ENCODE measurements at regions not wholly inside any gene's neighbourhood (a gene's known extent, or its start where the extent isn't known, plus 50 kb on each side); places are given as distances from the start of the nearest gene placed in this dataset.

GRCh38 chr11:106202935-106203620 lies 125.6 kb downstream of the AASDHPPT start:
- TF ChIP-seq, protein P1, sequence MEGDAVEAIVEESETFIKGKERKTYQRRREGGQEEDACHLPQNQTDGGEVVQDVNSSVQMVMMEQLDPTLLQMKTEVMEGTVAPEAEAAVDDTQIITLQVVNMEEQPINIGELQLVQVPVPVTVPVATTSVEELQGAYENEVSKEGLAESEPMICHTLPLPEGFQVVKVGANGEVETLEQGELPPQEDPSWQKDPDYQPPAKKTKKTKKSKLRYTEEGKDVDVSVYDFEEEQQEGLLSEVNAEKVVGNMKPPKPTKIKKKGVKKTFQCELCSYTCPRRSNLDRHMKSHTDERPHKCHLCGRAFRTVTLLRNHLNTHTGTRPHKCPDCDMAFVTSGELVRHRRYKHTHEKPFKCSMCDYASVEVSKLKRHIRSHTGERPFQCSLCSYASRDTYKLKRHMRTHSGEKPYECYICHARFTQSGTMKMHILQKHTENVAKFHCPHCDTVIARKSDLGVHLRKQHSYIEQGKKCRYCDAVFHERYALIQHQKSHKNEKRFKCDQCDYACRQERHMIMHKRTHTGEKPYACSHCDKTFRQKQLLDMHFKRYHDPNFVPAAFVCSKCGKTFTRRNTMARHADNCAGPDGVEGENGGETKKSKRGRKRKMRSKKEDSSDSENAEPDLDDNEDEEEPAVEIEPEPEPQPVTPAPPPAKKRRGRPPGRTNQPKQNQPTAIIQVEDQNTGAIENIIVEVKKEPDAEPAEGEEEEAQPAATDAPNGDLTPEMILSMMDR (IDR thresholded peaks at IDR 0.05; ENCODE audit: low read depth, low read length), result no peak
- TF ChIP-seq POLR2A (IDR thresholded peaks at IDR 0.05; ENCODE audit: extremely low read depth, insufficient read length), result no peak
- no peak for TF ChIP-seq MAX (IDR thresholded peaks at IDR 0.05; ENCODE audit: low read depth, low read length)
- no peak for TF ChIP-seq MYC (IDR thresholded peaks at IDR 0.05; ENCODE audit: low read depth, low read length)
